Breast epithelium (tissue), 4 donors: ENCODE measurements at regions not wholly inside any gene's neighbourhood (a gene's known extent, or its start where the extent isn't known, plus 50 kb on each side); places are given as distances from the start of the nearest gene placed in this dataset.

Experiments used
- DNase-seq, 2 donors: peaks; one replicate each; pipeline ENCODE4 v3.0.0-alpha.2; 2019; ENCODE audit warnings: low spot score in 2 of 2
- H3K27ac ChIP-seq, 2 donors: fragments of 200-600 bp; sonication (generic) in 1 of 2; one replicate each; pipeline ENCODE4 v1.5.1; 2016 to 2019; ENCODE audit warnings: mild to moderate bottlenecking in 1 of 2
- H3K27me3 ChIP-seq, 2 donors: fragments of 200-600 bp; sonication (generic) in 1 of 2; one replicate each; pipeline versions ENCODE4 v1.5.1 to v1.6.0; 2017 to 2019; ENCODE audit warnings: control low read depth in 1 of 2, mild to moderate bottlenecking in 1 of 2
- H3K36me3 ChIP-seq: fragments of 200-600 bp; one replicate; pipeline ENCODE4 v1.5.1; 2019
- H3K4me1 ChIP-seq, 2 donors: fragments of 200-600 bp; sonication (generic); one replicate each; pipeline ENCODE4 v1.5.1; 2016 to 2019; ENCODE audit warnings: control low read depth in 1 of 2
- H3K4me3 ChIP-seq, 3 donors: fragments of 200-600 bp; sonication (generic); 1 replicate in 2 of 3; 2 replicates in 1 of 3; pipeline ENCODE4 v1.5.1; 2016 to 2019; ENCODE audit warnings: mild to moderate bottlenecking in 3 of 3, moderate library complexity in 2 of 3
- H3K9me3 ChIP-seq, 2 donors: fragments of 200-600 bp; sonication (generic) in 1 of 2; one replicate each; pipeline ENCODE4 v1.5.1; 2016 to 2019; ENCODE audit warnings: control low read depth in 1 of 2
- CTCF ChIP-seq, 3 donors: fragments of 450-650 bp; IDR thresholded peaks; one replicate each; pipeline ENCODE4 v1.5.1; 2016 to 2017; ENCODE audit warnings: antibody characterized with exemption in 3 of 3, mild to moderate bottlenecking in 3 of 3, moderate library complexity in 3 of 3
- POLR2A ChIP-seq: fragments of 450-650 bp; IDR thresholded peaks from one replicate; pipeline ENCODE4 v1.6.1; 2016; ENCODE audit warnings: antibody characterized with exemption, mild to moderate bottlenecking, moderate library complexity
- POLR2AphosphoS5 ChIP-seq, 3 donors: sonication (generic); formaldehyde crosslinking; IDR thresholded peaks; one replicate each; pipeline ENCODE4 v1.6.1; 2017; ENCODE audit warnings: antibody characterized with exemption in 3 of 3
- intact Hi-C: fragments of 100-400 bp; cut with DNase I; formaldehyde crosslinking; loops from one replicate; pipeline ENCODE4 v1.15.1; 2023; ENCODE audit warnings: low total_unique reads

GRCh38 chr2:120785228-120785966, 49.7 kb downstream of the GLI2 start:
- Histone ChIP-seq H3K9me3 (no peaks in the 10 kb centered on the region), H3K4me3 (no peak overlapping the region), H3K27me3 (no peaks in the 10 kb centered on the region), H3K27ac (no peak overlapping the region), H3K36me3 (no peaks in the 10 kb centered on the region), H3K4me1 (no peaks in the 10 kb centered on the region)
- DNase-seq: no peak
- no peak for TF ChIP-seq CTCF (IDR thresholded peaks at IDR 0.05)
- no peak for TF ChIP-seq POLR2A
- no peak for TF ChIP-seq POLR2AphosphoS5 (IDR thresholded peaks at IDR 0.05)
- intact Hi-C loops: no loop called here

- Histone ChIP-seq H3K36me3 (no peaks in the 10 kb centered on the region), H3K9me3 (no peaks in the 10 kb centered on the region), H3K27ac (no peak overlapping the region), H3K4me3 (no peak overlapping the region), H3K4me1 (no peaks in the 10 kb centered on the region), H3K27me3 (no peaks in the 10 kb centered on the region)
- intact Hi-C loops: no loop called here
- no peak for TF ChIP-seq POLR2A
- TF ChIP-seq CTCF (IDR thresholded peaks at IDR 0.05): no peak
- TF ChIP-seq POLR2AphosphoS5 (IDR thresholded peaks at IDR 0.05): no peak
- no peak for DNase-seq
These were observed 50.6 kb downstream of the GLI2 start for GRCh38 chr2:120786038-120786960.

GRCh38 chr2:120787111-120787821, 51.6 kb downstream of the GLI2 start:
- no peaks in the 10 kb centered on the region for H3K9me3 ChIP-seq
- TF ChIP-seq CTCF (IDR thresholded peaks at IDR 0.05) (no peak), POLR2AphosphoS5 (IDR thresholded peaks at IDR 0.05) (no peak), POLR2A (no peak)
- H3K4me1 ChIP-seq: no peaks in the 10 kb centered on the region
- no peaks in the 10 kb centered on the region for H3K36me3 ChIP-seq
- intact Hi-C loops: loop anchor here (1.0 kb wide), 1 partner anchor 30 kb away; no protein-coding TSS in a partner anchor
- H3K4me3 ChIP-seq: no peak overlapping the region
- H3K27ac ChIP-seq: no peak overlapping the region
- H3K27me3 ChIP-seq: no peaks in the 10 kb centered on the region
- DNase-seq: no peak

GRCh38 chr2:120787822-120788700, 52.4 kb downstream of the GLI2 start:
- Histone ChIP-seq H3K9me3 (no peaks in the 10 kb centered on the region), H3K27me3 (no peaks in the 10 kb centered on the region), H3K36me3 (no peaks in the 10 kb centered on the region), H3K27ac (no peak overlapping the region), H3K4me3 (no peak overlapping the region), H3K4me1 (no peaks in the 10 kb centered on the region)
- no peak for TF ChIP-seq POLR2A
- TF ChIP-seq CTCF (IDR thresholded peaks at IDR 0.05): no peak
- TF ChIP-seq POLR2AphosphoS5 (IDR thresholded peaks at IDR 0.05): no peak
- intact Hi-C loops: loop anchor here (1.0 kb wide), 1 partner anchor 31 kb away; no protein-coding TSS in a partner anchor
- no peak for DNase-seq
